Epithelial cell of esophagus (primary cell): ENCODE measurements at regions not wholly inside any gene's neighbourhood (a gene's known extent, or its start where the extent isn't known, plus 50 kb on each side); places are given as distances from the start of the nearest gene placed in this dataset.

Experiments
- DNase-seq: peaks from one replicate; pipeline ENCODE4 v3.0.0; 2010; ENCODE audit warnings: low read depth
- H3K4me3 ChIP-seq: 2 replicates; pipeline ENCODE4 v1.5.1; 2011; ENCODE audit warnings: mild to moderate bottlenecking, low read length, control low read depth
- CTCF ChIP-seq: IDR thresholded peaks from 2 replicates; pipeline ENCODE4 v1.5.1; 2011; ENCODE audit warnings: low read depth, mild to moderate bottlenecking, low read length, control low read depth, inconsistent platforms; ENCODE audit not compliant: insufficient read depth; ENCODE audit errors: missing control alignments

- H3K4me3 ChIP-seq: no peak overlapping the region
- peak; percentile 29 for TF ChIP-seq CTCF
- peak; percentile 30 for DNase-seq
Measured at GRCh38 chr3:146334151-146334550, 83.2 kb upstream of the PLSCR4 start.

- H3K4me3 ChIP-seq: no peak overlapping the region
- TF ChIP-seq CTCF: no peak
- DNase-seq: no peak
Measured at GRCh38 chr3:146331967-146332366, 81.1 kb upstream of the PLSCR4 start.

DNA sequence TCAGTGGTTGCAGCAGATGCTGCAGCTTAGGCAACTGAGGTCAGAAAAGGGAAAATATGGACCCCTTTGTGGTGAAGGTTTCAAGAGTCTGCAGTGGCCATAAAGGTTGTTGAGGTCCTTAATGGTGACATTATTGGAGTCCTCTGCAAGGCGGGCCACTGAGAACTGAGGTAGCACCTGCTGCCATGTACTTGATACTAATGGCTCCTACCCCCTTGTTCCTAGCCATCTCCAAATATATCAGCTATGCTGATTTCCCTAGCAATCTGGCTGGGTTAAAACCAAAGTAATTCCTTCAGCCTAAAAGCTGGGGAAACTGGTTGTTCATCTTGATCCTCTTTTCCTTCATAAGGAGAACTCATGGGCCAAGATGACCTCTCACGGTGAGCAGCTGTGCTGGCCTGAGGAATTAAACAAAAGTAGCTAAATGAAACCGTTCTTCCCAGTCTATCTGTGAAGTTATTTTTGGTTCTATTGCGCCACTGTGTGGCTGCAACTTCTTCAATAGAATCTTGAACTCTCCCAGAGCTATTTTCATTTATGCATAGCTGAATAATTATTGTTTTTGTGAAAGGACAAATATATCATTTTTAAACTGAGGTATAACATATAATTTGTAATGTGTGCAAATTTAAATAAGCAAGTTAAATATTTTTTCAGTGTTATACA lies 76.1 kb upstream of the PLSCR4 start:
- H3K4me3 ChIP-seq: no peak overlapping the region
- DNase-seq: peak; percentile 55
- peak; percentile 43 for TF ChIP-seq CTCF

GRCh38 chr3:146325170-146325569 lies 74.3 kb upstream of the PLSCR4 start:
- no peak overlapping the region for H3K4me3 ChIP-seq
- no peak for TF ChIP-seq CTCF
- DNase-seq: no peak

- DNase-seq: no peak
- TF ChIP-seq CTCF: no peak
- no peak overlapping the region for H3K4me3 ChIP-seq
Measured at GRCh38 chr3:146322216-146322817, 71.4 kb upstream of the PLSCR4 start.

GRCh38 chr3:146314871-146315270 lies 64.0 kb upstream of the PLSCR4 start:
- H3K4me3 ChIP-seq: no peak overlapping the region
- TF ChIP-seq CTCF: no peak
- DNase-seq: no peak

DNA sequence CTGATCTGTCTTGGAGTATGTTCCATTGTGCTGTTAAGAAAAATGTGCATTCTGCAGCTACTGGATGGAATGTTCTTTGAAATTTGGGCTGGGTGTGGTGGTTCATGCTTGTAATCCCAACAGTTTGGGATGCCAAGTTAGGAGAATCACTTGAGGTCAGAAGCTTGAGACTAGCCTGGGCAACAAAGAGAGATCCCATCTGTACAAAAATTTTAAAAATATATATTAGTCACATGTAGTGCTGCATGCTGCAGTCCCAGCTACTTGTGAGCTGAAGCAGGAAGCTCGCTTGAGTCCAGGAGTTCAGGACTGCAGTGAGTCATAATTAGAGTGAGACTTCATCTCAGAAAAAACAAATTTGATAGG lies 62.8 kb upstream of the PLSCR4 start:
- H3K4me3 ChIP-seq: no peak overlapping the region
- DNase-seq: peak; percentile 67
- no peak for TF ChIP-seq CTCF
